H1 (cell line): ENCODE measurements at regions not wholly inside any gene's neighbourhood (a gene's known extent, or its start where the extent isn't known, plus 50 kb on each side); places are given as distances from the start of the nearest gene placed in this dataset.

Experiments
- CTCF ChIA-PET: fragments of 300-600 bp; sonication (Branson Sonifier 250); formaldehyde crosslinking; loops from one replicate; lab custom pipeline; 2021; ENCODE audit not compliant: partially characterized antibody; lab: Charles Lee
- POLR2A ChIA-PET: fragments of 300-600 bp; sonication (Branson Sonifier 250); formaldehyde crosslinking; loops from one replicate; lab custom pipeline; 2021; ENCODE audit warnings: inconsistent platforms; ENCODE audit not compliant: partially characterized antibody; lab: Charles Lee
- DNase-seq, 2 experiments: peaks; one replicate each; pipeline versions ENCODE4 v3.0.0 to v3.0.0-alpha.2; 2010 to 2022; ENCODE audit warnings: low spot score in 2 of 2, low read depth in 1 of 2, mixed read lengths in 1 of 2
- FAIRE-seq: peaks from 2 replicates; lab custom pipeline; 2011; peaks lifted over from hg19 to GRCh38; lab: Jason Lieb, UNC
- H2AFZ ChIP-seq: 2 replicates; pipeline ENCODE4 v1.8.1; 2012; ENCODE audit warnings: low read length, inconsistent platforms
- H2AK5ac ChIP-seq: 2 replicates; pipeline ENCODE4 v1.6.1; 2013; ENCODE audit warnings: low read depth, low read length
- H2BK120ac ChIP-seq: replicated peaks from 2 replicates; pipeline ENCODE3; 2013; ENCODE audit warnings: low read depth, low read length, inconsistent platforms
- H2BK12ac ChIP-seq: 2 replicates; pipeline ENCODE4 v1.6.1; 2013; ENCODE audit warnings: low read depth, low read length
- H2BK15ac ChIP-seq: 2 replicates; pipeline ENCODE4 v1.6.1; 2013; ENCODE audit warnings: low read length
- H2BK20ac ChIP-seq: 2 replicates; pipeline ENCODE4 v1.6.1; 2013; ENCODE audit warnings: low read length
- H2BK5ac ChIP-seq: 2 replicates; pipeline ENCODE4 v1.6.1; 2013; ENCODE audit warnings: low read depth, low read length
- H3K14ac ChIP-seq: 2 replicates; pipeline ENCODE4 v1.6.1; 2013; ENCODE audit warnings: inconsistent platforms; ENCODE audit not compliant: insufficient read length
- H3K18ac ChIP-seq: 2 replicates; pipeline ENCODE4 v1.6.1; 2013; ENCODE audit warnings: low read length; ENCODE audit errors: extremely low read depth
- H3K23ac ChIP-seq: 2 replicates; pipeline ENCODE4 v1.6.1; 2013; ENCODE audit warnings: inconsistent platforms; ENCODE audit not compliant: insufficient read length
- H3K23me2 ChIP-seq: 2 replicates; pipeline ENCODE4 v1.6.1; 2013; ENCODE audit warnings: low read depth, low read length
- H3K27ac ChIP-seq: 2 replicates; pipeline ENCODE4 v1.6.1; 2011; ENCODE audit warnings: low read depth, low read length, inconsistent platforms
- H3K27me3 ChIP-seq, 4 experiments: replicated peaks in 1 of 4; 1 replicate in 1 of 4; 2 replicates in 3 of 4; pipeline versions ENCODE4 v1.6.1 to v1.8.1; 2011 to 2013; ENCODE audit warnings: low read length in 3 of 4, mild to moderate bottlenecking in 3 of 4, inconsistent platforms in 2 of 4, mixed read lengths in 2 of 4, moderate library complexity in 1 of 4; ENCODE audit not compliant: control insufficient read depth in 3 of 4, insufficient read depth in 3 of 4; ENCODE audit errors: extremely low read depth in 1 of 4
- H3K36me3 ChIP-seq, 4 experiments: 2 replicates each; pipeline versions ENCODE4 v1.6.1 to v1.8.1; 2011 to 2013; ENCODE audit warnings: mild to moderate bottlenecking in 4 of 4, low read length in 3 of 4, moderate library complexity in 2 of 4, control low read depth in 1 of 4, inconsistent platforms in 1 of 4; ENCODE audit not compliant: insufficient read depth in 4 of 4, control insufficient read depth in 2 of 4
- H3K4ac ChIP-seq: replicated peaks from 2 replicates; pipeline ENCODE3; 2013; ENCODE audit warnings: low read length, low read depth, mixed read lengths, inconsistent platforms; ENCODE audit not compliant: insufficient read length
- H3K4me1 ChIP-seq, 4 experiments: replicated peaks in 1 of 4; 1 replicate in 1 of 4; 2 replicates in 3 of 4; pipeline versions ENCODE4 v1.6.1 to v1.8.1; 2011 to 2013; ENCODE audit warnings: low read length in 3 of 4, inconsistent platforms in 2 of 4, mixed read lengths in 1 of 4; ENCODE audit not compliant: insufficient read depth in 4 of 4, control insufficient read depth in 3 of 4
- H3K4me2 ChIP-seq, 2 experiments: 2 replicates each; pipeline versions ENCODE4 v1.6.1 to v1.8.1; 2011 to 2013; ENCODE audit warnings: low read depth in 2 of 2, low read length in 2 of 2, control low read depth in 1 of 2, inconsistent platforms in 1 of 2, mild to moderate bottlenecking in 1 of 2; ENCODE audit not compliant: insufficient read depth in 1 of 2
- H3K4me3 ChIP-seq, 4 experiments: fragments of 200-600, 300-600 bp in 1 of 4; sonication (generic), shearing (Covaris generic), sonication (Bioruptor Twin) in 1 of 4; 2 replicates each; pipeline versions ENCODE4 v1.5.1 to v1.8.1; 2011 to 2016; ENCODE audit warnings: low read length in 4 of 4, low read depth in 3 of 4, control low read depth in 2 of 4, inconsistent platforms in 2 of 4, mild to moderate bottlenecking in 2 of 4, mixed read lengths in 1 of 4, moderate library complexity in 1 of 4; ENCODE audit not compliant: insufficient read depth in 2 of 4; ENCODE audit errors: extremely low read depth in 1 of 4
- H3K56ac ChIP-seq: replicated peaks from 2 replicates; pipeline ENCODE3; 2013; ENCODE audit warnings: low read depth, mild to moderate bottlenecking, mixed read lengths, low read length, inconsistent platforms; ENCODE audit not compliant: insufficient read length
- H3K79me1 ChIP-seq: 2 replicates; pipeline ENCODE4 v1.6.1; 2013; ENCODE audit warnings: low read depth, low read length, control low read depth
- H3K79me2 ChIP-seq, 2 experiments: 2 replicates each; pipeline versions ENCODE4 v1.6.1 to v1.8.1; 2012 to 2013; ENCODE audit warnings: low read length in 2 of 2, mild to moderate bottlenecking in 2 of 2, inconsistent platforms in 1 of 2; ENCODE audit not compliant: insufficient read depth in 2 of 2, control insufficient read depth in 1 of 2
- H3K9ac ChIP-seq, 4 experiments: replicated peaks in 1 of 4; 1 replicate in 1 of 4; 2 replicates in 3 of 4; pipeline versions ENCODE4 v1.6.1 to v1.8.1; 2011 to 2013; ENCODE audit warnings: low read depth in 3 of 4, low read length in 3 of 4, control low read depth in 2 of 4, mild to moderate bottlenecking in 2 of 4, moderate library complexity in 2 of 4, inconsistent platforms in 1 of 4; ENCODE audit errors: extremely low read depth in 1 of 4
- H3K9me3 ChIP-seq, 2 experiments: 2 replicates each; pipeline versions ENCODE4 v1.6.1 to v1.8.1; 2012 to 2013; ENCODE audit warnings: mild to moderate bottlenecking in 2 of 2, moderate library complexity in 2 of 2, control low read depth in 1 of 2, inconsistent platforms in 1 of 2, low read depth in 1 of 2, low read length in 1 of 2, mixed read lengths in 1 of 2; ENCODE audit not compliant: insufficient read depth in 2 of 2
- H4K20me1 ChIP-seq, 2 experiments: replicated peaks in 1 of 2; 2 replicates each; pipeline versions ENCODE3 to v1.8.1; 2011 to 2013; ENCODE audit warnings: inconsistent platforms in 2 of 2, low read length in 2 of 2, mild to moderate bottlenecking in 1 of 2; ENCODE audit not compliant: insufficient read depth in 2 of 2, control insufficient read depth in 1 of 2
- H4K5ac ChIP-seq: 2 replicates; pipeline ENCODE4 v1.6.1; 2013; ENCODE audit warnings: low read length, low read depth, mixed read lengths, inconsistent platforms; ENCODE audit not compliant: insufficient read length
- H4K8ac ChIP-seq: 2 replicates; pipeline ENCODE4 v1.8.0; 2013; ENCODE audit warnings: mild to moderate bottlenecking, moderate library complexity, low read length, inconsistent platforms; ENCODE audit not compliant: insufficient read depth; ENCODE audit errors: extremely low read depth
- H4K91ac ChIP-seq: replicated peaks from 2 replicates; pipeline ENCODE3; 2013; ENCODE audit warnings: low read length, mixed read lengths, inconsistent platforms; ENCODE audit not compliant: insufficient read length
- EZH2 ChIP-seq: fragments of 200-600 bp; sonication (generic); IDR thresholded peaks from 2 replicates; pipeline ENCODE4 v1.7.1; 2012; ENCODE audit warnings: low read depth, mild to moderate bottlenecking, moderate library complexity, low read length, inconsistent platforms; ENCODE audit not compliant: severe bottlenecking
- FOSL1 ChIP-seq: IDR thresholded peaks from 2 replicates; pipeline ENCODE4 v1.6.1; 2011; ENCODE audit warnings: mild to moderate bottlenecking, low read depth, low read length, moderate library complexity; ENCODE audit not compliant: insufficient read depth
- HDAC2 ChIP-seq, 2 experiments: fragments of 300-600 bp in 1 of 2; sonication (generic) in 1 of 2; IDR thresholded peaks; 2 replicates each; pipeline ENCODE4 v1.6.1; 2011 to 2012; ENCODE audit warnings: low read depth in 2 of 2, low read length in 2 of 2, mild to moderate bottlenecking in 2 of 2, moderate library complexity in 2 of 2, borderline replicate concordance in 1 of 2, inconsistent platforms in 1 of 2
- PHF8 ChIP-seq: fragments of 200-600 bp; sonication (generic); conservative IDR thresholded peaks from 2 replicates; pipeline ENCODE4 v1.7.1; 2012; ENCODE audit warnings: low read depth, mild to moderate bottlenecking, inconsistent platforms, low read length, moderate library complexity
- POLR2AphosphoS5 ChIP-seq: IDR thresholded peaks from 2 replicates; pipeline ENCODE4 v1.6.1; 2011; ENCODE audit warnings: low read depth, low read length
- RNF2 ChIP-seq: fragments of 200-900, 300-1000 bp; sonication (generic); IDR thresholded peaks from 2 replicates; pipeline ENCODE4 v1.7.1; 2016; ENCODE audit warnings: borderline replicate concordance, low read depth, mild to moderate bottlenecking, antibody characterized with exemption, low read length; ENCODE audit not compliant: poor library complexity, severe bottlenecking; ENCODE audit errors: missing control alignments
- SIRT6 ChIP-seq: IDR thresholded peaks from one replicate; pipeline ENCODE4 v1.7.1; 2012; ENCODE audit warnings: low read length, inconsistent platforms
- SIX5 ChIP-seq: IDR thresholded peaks from 2 replicates; pipeline ENCODE4 v1.6.1; 2011; ENCODE audit warnings: mild to moderate bottlenecking, low read depth, low read length
- TBP ChIP-seq: IDR thresholded peaks from 2 replicates; pipeline ENCODE4 v1.6.1; 2011; ENCODE audit warnings: low read depth, low read length, improper control_type of control experiment
- WGBS, 2 experiments: shearing (Covaris generic) in 1 of 2; methylation state at CpG; one replicate each; pipeline versions ENCODE4 v1.1.6 to v1.1.7; 2013 to 2015; ENCODE audit warnings: low lambda C conversion rate in 2 of 2, mixed read lengths in 2 of 2, inconsistent platforms in 1 of 2, low coverage in 1 of 2, missing lambda C conversion rate in 1 of 2; ENCODE audit not compliant: insufficient replicate concordance in 2 of 2, insufficient coverage in 1 of 2, insufficient read length in 1 of 2; ENCODE audit errors: extremely low coverage in 1 of 2, missing lambda C conversion rate in 1 of 2; 5-methylcytosine and 5-hydroxymethylcytosine counted together

DNA sequence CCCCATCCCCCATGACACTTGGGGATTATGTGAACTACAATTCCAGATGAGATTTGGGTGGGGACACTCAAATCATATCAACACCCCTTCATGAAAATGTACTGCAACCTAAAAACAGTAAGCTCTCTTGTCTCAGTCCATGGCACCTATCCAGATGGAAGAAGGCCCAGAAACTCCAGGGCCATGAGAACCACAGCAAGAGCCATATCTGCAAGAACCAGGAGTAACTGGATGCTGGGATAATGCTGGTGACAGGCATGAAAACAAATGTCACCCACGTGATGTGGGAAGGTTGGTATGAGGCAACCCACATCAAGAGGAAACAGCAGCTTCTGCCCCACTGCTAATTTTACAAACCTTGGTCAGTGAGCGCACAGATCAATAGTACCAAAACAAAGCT lies 400.1 kb upstream of the ERCC4 start:
- peak overlapping the region; percentile 18 for H2BK120ac ChIP-seq
- H3K79me1 ChIP-seq = no peaks in the 10 kb centered on the region
- H3K4me2 ChIP-seq = no peak overlapping the region
- DNase-seq (no peak), FAIRE-seq (no peak)
- no peak overlapping the region for H2AFZ ChIP-seq
- no peaks in the 10 kb centered on the region for H3K27me3 ChIP-seq
- H2BK12ac ChIP-seq = no peak overlapping the region; the same call in 1 of the 2 replicates
- no peak overlapping the region for H4K5ac ChIP-seq
- H3K4me3 ChIP-seq = no peak overlapping the region
- ChIA-PET CTCF (interaction anchor here (0.5 to 2.7 kb wide), 3 partner anchors 9 to 794 kb away, joined by 3 to 8 read pairs (median 4); no protein-coding TSS in a partner anchor), POLR2A (no interaction called here)
- no peak overlapping the region for H3K4ac ChIP-seq
- H4K8ac ChIP-seq = no peak overlapping the region
- H3K14ac ChIP-seq = no peak overlapping the region
- no peak overlapping the region for H2AK5ac ChIP-seq
- no peaks in the 10 kb centered on the region for H3K23me2 ChIP-seq
- H3K23ac ChIP-seq = no peak overlapping the region
- peaks cover 4 to 13% (median 9%) of the 10 kb centered on the region in 4 experiments; a peak in 5 of 7 replicates for H3K4me1 ChIP-seq
- H2BK5ac ChIP-seq = peak overlapping the region; percentile 54; the same call in 1 of the 2 replicates
- no peak overlapping the region for H3K27ac ChIP-seq
- H3K9me3 ChIP-seq = no peaks in the 10 kb centered on the region; a peak in 1 of 4 replicates
- no peak overlapping the region for H3K9ac ChIP-seq
- no peak overlapping the region; the same call in 1 of the 2 replicates for H3K18ac ChIP-seq
- no peak overlapping the region; the same call in 1 of the 2 replicates for H2BK15ac ChIP-seq
- peak overlapping the region; percentile 79 for H4K91ac ChIP-seq
- peak overlapping the region; percentile 64; the same call in 1 of the 2 replicates for H2BK20ac ChIP-seq
- H3K79me2 ChIP-seq = no peaks in the 10 kb centered on the region
- H3K56ac ChIP-seq = no peak overlapping the region
- no peaks in the 10 kb centered on the region for H4K20me1 ChIP-seq
- 93% methylated on average over 2 of the region's 2 CpGs; no CpG with 5 or more reads in 1 of the 2 experiments for WGBS, 2 experiments
- no peaks in the 10 kb centered on the region for H3K36me3 ChIP-seq
- TF ChIP-seq PHF8 (no peak), HDAC2 (IDR thresholded peaks at IDR 0.05; ENCODE audit: borderline replicate concordance in 1 of 2, low read depth in 2 of 2, low read length in 2 of 2) (no peak), RNF2 (no peak), EZH2 (no peak), FOSL1 (no peak), SIX5 (no peak), SIRT6 (no peak), POLR2AphosphoS5 (no peak), TBP (no peak)
